Activated naive CD8-positive, alpha-beta T cell (primary cell): ENCODE measurements at regions not wholly inside any gene's neighbourhood (a gene's known extent, or its start where the extent isn't known, plus 50 kb on each side); places are given as distances from the start of the nearest gene placed in this dataset.
"Not testable (repeated sequence)": the region's sequence is repeated elsewhere in the genome, so short reads cannot be mapped to it uniquely, and the experiment has no call there.

Experiments
- H3K27ac Mint-ChIP-seq: one replicate; pipeline ENCODE4 v1.8.0; 2021; ENCODE audit warnings: mixed read lengths
- H3K27me3 Mint-ChIP-seq: one replicate; pipeline ENCODE4 v1.8.0; 2021; ENCODE audit warnings: mixed read lengths
- H3K36me3 Mint-ChIP-seq: one replicate; pipeline ENCODE4 v1.8.0; 2021; ENCODE audit warnings: mixed read lengths
- H3K4me1 Mint-ChIP-seq: one replicate; pipeline ENCODE4 v1.8.0; 2021; ENCODE audit warnings: low read depth, mixed read lengths
- H3K4me3 Mint-ChIP-seq: one replicate; pipeline ENCODE4 v1.8.0; 2021; ENCODE audit warnings: mild to moderate bottlenecking, mixed read lengths
- H3K9me3 Mint-ChIP-seq: one replicate; pipeline ENCODE4 v1.8.0; 2021; ENCODE audit warnings: low read depth, mixed read lengths

DNA sequence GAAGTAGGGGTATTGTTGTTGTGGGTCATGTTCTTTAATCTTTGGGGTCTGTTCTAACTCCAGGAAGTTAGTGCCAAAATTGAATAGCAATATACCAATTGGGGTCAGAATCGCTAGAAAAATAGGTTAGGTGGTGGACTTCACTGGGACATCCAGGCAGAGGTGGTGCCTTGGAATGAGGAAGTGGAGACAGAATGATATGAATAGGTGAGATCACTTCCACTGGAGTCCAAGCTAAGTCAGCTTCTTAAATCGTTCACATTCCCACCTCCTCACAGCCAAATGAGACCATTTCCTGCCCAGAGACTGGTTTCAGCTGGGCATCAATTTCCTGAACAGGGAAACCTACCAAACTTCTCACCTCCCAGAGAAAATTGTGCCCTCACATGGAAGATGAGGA, 137.8 kb upstream of the RAB4A start:
- no peaks in the 10 kb centered on the region for H3K9me3 Mint-ChIP-seq
- no peaks in the 10 kb centered on the region for H3K27me3 Mint-ChIP-seq
- no peak overlapping the region for H3K27ac Mint-ChIP-seq
- peaks cover 12% of the 10 kb centered on the region for H3K36me3 Mint-ChIP-seq
- H3K4me1 Mint-ChIP-seq: peaks cover 63% of the 10 kb centered on the region
- no peak overlapping the region for H3K4me3 Mint-ChIP-seq

DNA sequence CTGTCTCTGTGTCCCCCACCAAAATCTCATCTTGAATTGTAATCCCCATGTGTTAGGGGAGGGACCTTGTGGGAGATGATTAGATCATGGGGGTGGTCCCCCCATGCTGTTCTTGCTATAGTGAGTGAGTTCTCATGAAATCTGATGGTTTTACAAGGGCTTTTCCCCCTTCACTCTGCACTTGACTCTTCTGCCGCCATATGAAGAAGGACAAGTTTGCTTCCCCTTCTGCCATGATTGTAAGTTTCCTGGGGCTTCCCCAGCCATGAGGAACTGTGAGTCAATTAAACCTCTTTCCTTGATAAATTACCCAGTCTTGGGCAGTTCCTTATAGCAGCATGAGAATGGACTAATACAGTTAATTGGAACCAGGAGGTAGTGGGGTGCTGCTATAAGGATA, 137.1 kb upstream of the RAB4A start:
- Mint-ChIP-seq H3K4me3 (no peak overlapping the region), H3K27me3 (no peaks in the 10 kb centered on the region), H3K36me3 (peaks cover 12% of the 10 kb centered on the region), H3K4me1 (peaks cover 67% of the 10 kb centered on the region), H3K9me3 (no peaks in the 10 kb centered on the region), H3K27ac (no peak overlapping the region)

GRCh38 chr1:229134381-229135217, 136.3 kb upstream of the RAB4A start:
- not testable (repeated sequence) for H3K27ac Mint-ChIP-seq

GRCh38 chr1:229135773-229136172, 135.1 kb upstream of the RAB4A start:
- Mint-ChIP-seq H3K27ac (no peak overlapping the region), H3K9me3 (no peaks in the 10 kb centered on the region), H3K36me3 (peaks cover 12% of the 10 kb centered on the region), H3K27me3 (no peaks in the 10 kb centered on the region), H3K4me1 (peaks cover 62% of the 10 kb centered on the region), H3K4me3 (no peak overlapping the region)

More at GRCh38 chr1:229134381-229135217, 136.3 kb upstream of the RAB4A start:
- not testable (repeated sequence) for H3K4me3 Mint-ChIP-seq, H3K27me3 Mint-ChIP-seq, H3K9me3 Mint-ChIP-seq
- peaks cover 67% of the 10 kb centered on the region for H3K4me1 Mint-ChIP-seq
- H3K36me3 Mint-ChIP-seq: peaks cover 12% of the 10 kb centered on the region

DNA sequence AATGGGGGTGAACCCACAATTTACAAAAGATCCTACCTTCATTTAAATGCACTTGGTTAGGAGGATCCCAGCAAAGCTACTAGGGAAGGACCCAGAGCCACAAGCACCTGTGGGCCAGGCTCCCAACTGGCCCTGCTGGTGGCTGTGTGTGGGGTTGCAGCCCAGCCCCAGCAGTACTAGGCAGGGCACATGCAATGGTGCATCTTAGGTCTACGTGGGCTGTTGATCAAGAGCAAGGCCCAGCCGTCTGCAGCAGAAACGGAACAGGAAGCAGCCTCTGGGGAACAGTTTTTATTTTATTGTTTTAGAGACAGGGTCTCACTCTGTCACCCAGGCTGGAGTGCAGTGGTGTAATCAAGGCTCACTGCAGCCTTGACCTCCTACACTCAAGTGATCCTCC, 134.1 kb upstream of the RAB4A start:
- Mint-ChIP-seq H3K27ac (peak overlapping the region; percentile 25), H3K36me3 (peaks cover 12% of the 10 kb centered on the region), H3K9me3 (no peaks in the 10 kb centered on the region), H3K4me1 (peaks cover 52% of the 10 kb centered on the region), H3K27me3 (no peaks in the 10 kb centered on the region), H3K4me3 (no peak overlapping the region)

GRCh38 chr1:229137271-229137670, 133.6 kb upstream of the RAB4A start:
- peaks cover 10% of the 10 kb centered on the region for H3K36me3 Mint-ChIP-seq
- H3K27ac Mint-ChIP-seq: peak overlapping the region; percentile 24
- peaks cover 47% of the 10 kb centered on the region for H3K4me1 Mint-ChIP-seq
- no peaks in the 10 kb centered on the region for H3K27me3 Mint-ChIP-seq
- no peak overlapping the region for H3K4me3 Mint-ChIP-seq
- no peaks in the 10 kb centered on the region for H3K9me3 Mint-ChIP-seq

DNA sequence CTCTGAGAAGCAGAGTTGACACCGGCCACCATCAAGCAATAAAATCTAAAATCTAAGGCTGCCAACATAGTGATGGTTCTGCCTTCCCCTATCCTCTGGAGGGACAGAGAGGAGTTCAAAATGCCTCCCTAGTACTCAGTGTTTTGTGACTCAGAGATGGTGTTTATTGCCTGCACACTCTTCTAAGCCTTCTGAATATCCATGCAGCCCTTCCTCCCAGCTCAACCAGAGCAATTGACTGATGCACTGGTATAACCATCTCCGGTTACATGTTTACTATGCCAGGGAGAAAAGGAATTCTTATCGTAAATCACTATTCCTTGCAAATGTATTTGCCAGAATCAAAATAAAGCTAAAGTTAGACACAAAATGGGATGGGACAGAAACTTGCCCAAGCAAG, 132.9 kb upstream of the RAB4A start:
- H3K36me3 Mint-ChIP-seq: peaks cover 10% of the 10 kb centered on the region
- H3K4me3 Mint-ChIP-seq: peak overlapping the region; percentile 40
- no peaks in the 10 kb centered on the region for H3K9me3 Mint-ChIP-seq
- H3K27ac Mint-ChIP-seq: no peak overlapping the region
- H3K4me1 Mint-ChIP-seq: peaks cover 47% of the 10 kb centered on the region
- no peaks in the 10 kb centered on the region for H3K27me3 Mint-ChIP-seq

- Mint-ChIP-seq H3K4me3 (peak overlapping the region; percentile 77), H3K9me3 (no peaks in the 10 kb centered on the region), H3K27ac (peak overlapping the region; percentile 43), H3K27me3 (no peaks in the 10 kb centered on the region), H3K4me1 (peaks cover 46% of the 10 kb centered on the region), H3K36me3 (peaks cover 8% of the 10 kb centered on the region)
Measured at GRCh38 chr1:229139331-229140118, 131.4 kb upstream of the RAB4A start.

- no peaks in the 10 kb centered on the region for H3K27me3 Mint-ChIP-seq
- H3K4me3 Mint-ChIP-seq: peak overlapping the region; percentile 45
- peaks cover 8% of the 10 kb centered on the region for H3K36me3 Mint-ChIP-seq
- H3K9me3 Mint-ChIP-seq: no peaks in the 10 kb centered on the region
- no peak overlapping the region for H3K27ac Mint-ChIP-seq
- peaks cover 46% of the 10 kb centered on the region for H3K4me1 Mint-ChIP-seq
Measured at GRCh38 chr1:229140119-229140396, 130.9 kb upstream of the RAB4A start.

- H3K9me3 Mint-ChIP-seq: no peaks in the 10 kb centered on the region
- no peak overlapping the region for H3K27ac Mint-ChIP-seq
- H3K4me1 Mint-ChIP-seq: peaks cover 40% of the 10 kb centered on the region
- no peaks in the 10 kb centered on the region for H3K36me3 Mint-ChIP-seq
- no peak overlapping the region for H3K4me3 Mint-ChIP-seq
- no peaks in the 10 kb centered on the region for H3K27me3 Mint-ChIP-seq
Measured at GRCh38 chr1:229141271-229141670, 129.6 kb upstream of the RAB4A start.

- Mint-ChIP-seq H3K4me1 (peaks cover 34% of the 10 kb centered on the region), H3K27me3 (no peaks in the 10 kb centered on the region), H3K27ac (no peak overlapping the region), H3K4me3 (no peak overlapping the region), H3K9me3 (no peaks in the 10 kb centered on the region), H3K36me3 (no peaks in the 10 kb centered on the region)
Measured at GRCh38 chr1:229141689-229142377, 129.1 kb upstream of the RAB4A start.

DNA sequence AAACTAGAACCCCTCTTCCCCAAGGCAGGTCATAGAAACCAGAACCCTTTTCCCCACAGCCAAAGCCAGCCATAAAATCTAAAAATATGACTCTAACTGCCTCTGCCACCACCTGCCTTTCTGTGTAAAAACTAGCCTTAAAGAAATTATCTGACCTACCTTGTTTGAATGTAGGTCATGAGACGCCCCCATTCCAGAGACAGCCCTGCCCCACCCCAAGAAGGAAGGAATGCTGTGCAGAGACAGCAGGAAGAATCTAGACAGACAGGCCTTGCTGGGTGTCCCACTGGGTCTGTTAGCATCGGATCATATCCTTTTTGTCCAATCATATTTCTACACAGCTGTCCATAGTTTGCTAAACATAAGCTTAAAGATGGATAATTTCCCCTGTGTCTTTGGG, 128.4 kb upstream of the RAB4A start:
- Mint-ChIP-seq H3K27ac (no peak overlapping the region), H3K27me3 (no peaks in the 10 kb centered on the region), H3K36me3 (no peaks in the 10 kb centered on the region)

DNA sequence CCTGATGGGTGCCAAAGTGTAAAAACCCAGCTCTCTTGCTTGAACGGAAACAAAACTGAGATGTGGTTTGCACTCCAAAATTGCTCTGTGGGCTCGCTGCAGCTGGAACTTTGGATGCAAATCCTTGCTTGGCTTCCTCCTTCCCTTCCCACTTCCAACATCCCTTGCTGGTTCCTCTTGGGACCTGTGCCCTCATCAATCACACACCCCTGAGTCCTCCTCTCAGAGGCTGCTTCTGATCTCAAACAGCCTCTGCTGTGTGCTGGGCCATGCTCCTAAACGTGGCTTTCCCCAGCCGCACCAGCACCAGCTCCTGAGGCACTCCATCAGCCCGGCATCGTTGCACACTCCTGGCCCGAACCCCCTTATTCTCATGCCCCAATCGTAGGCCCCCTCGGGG, 124.3 kb upstream of the RAB4A start:
- H3K4me1 Mint-ChIP-seq: no peaks in the 10 kb centered on the region
- H3K36me3 Mint-ChIP-seq: no peaks in the 10 kb centered on the region

More for the DNA sequence above, 128.4 kb upstream of the RAB4A start:
- Mint-ChIP-seq H3K4me3 (no peak overlapping the region), H3K4me1 (peaks cover 28% of the 10 kb centered on the region), H3K9me3 (no peaks in the 10 kb centered on the region)

GRCh38 chr1:229147072-229147471, 123.8 kb upstream of the RAB4A start:
- H3K4me1 Mint-ChIP-seq: no peaks in the 10 kb centered on the region
- no peaks in the 10 kb centered on the region for H3K36me3 Mint-ChIP-seq
- no peak overlapping the region for H3K27ac Mint-ChIP-seq
- no peaks in the 10 kb centered on the region for H3K9me3 Mint-ChIP-seq
- no peaks in the 10 kb centered on the region for H3K27me3 Mint-ChIP-seq
- no peak overlapping the region for H3K4me3 Mint-ChIP-seq

More for the DNA sequence above, 124.3 kb upstream of the RAB4A start:
- H3K27ac Mint-ChIP-seq: no peak overlapping the region
- H3K4me3 Mint-ChIP-seq: no peak overlapping the region
- H3K9me3 Mint-ChIP-seq: no peaks in the 10 kb centered on the region
- H3K27me3 Mint-ChIP-seq: no peaks in the 10 kb centered on the region

- Mint-ChIP-seq H3K4me1 (peaks cover under 1% of the 10 kb centered on the region), H3K4me3 (no peak overlapping the region), H3K27me3 (no peaks in the 10 kb centered on the region), H3K27ac (no peak overlapping the region), H3K9me3 (no peaks in the 10 kb centered on the region), H3K36me3 (no peaks in the 10 kb centered on the region)
Measured at GRCh38 chr1:229148041-229148671, 122.8 kb upstream of the RAB4A start.
